K562 (cell line): ENCODE measurements at regions not wholly inside any gene's neighbourhood (a gene's known extent, or its start where the extent isn't known, plus 50 kb on each side); places are given as distances from the start of the nearest gene placed in this dataset.

Experiments
- ATAC-seq: fragments of 200-7000 bp; cut with Tn5 transposase; 3 replicates; pipeline ENCODE4 v1.9.1; 2020; ENCODE audit warnings: moderate library complexity
- BruUV-seq: library from RNA; stranded (reverse); fragments of 400-500 nt; replicated peaks from 2 replicates; lab custom pipeline; 2021; lab: Mats Ljungman, UMichigan
- CTCF ChIA-PET: fragments of 300-600 bp; formaldehyde crosslinking; extraction: SDS; loops from one replicate; lab custom pipeline; 2021; ENCODE audit warnings: low intra/inter-chr PET ratio; lab: Yijun Ruan, JAX
- POLR2A ChIA-PET: fragments of 300-600, 350-650 bp; sonication (Branson Sonifier 250); formaldehyde crosslinking; extraction: SDS; loops from one replicate; lab custom pipeline; 2021; ENCODE audit warnings: antibody characterized with exemption, inconsistent platforms; lab: Yijun Ruan, JAX
- DNase-seq, 4 experiments: peaks; one replicate each; pipeline versions ENCODE4 v3.0.0 to v3.0.0-alpha.2; 2011 to 2018; ENCODE audit warnings: low spot score in 3 of 4, mixed read lengths in 3 of 4; ENCODE audit errors: extremely low read depth in 1 of 4
- FAIRE-seq: peaks from 2 replicates; lab custom pipeline; 2011; peaks lifted over from hg19 to GRCh38; lab: Jason Lieb, UNC
- H2AFZ ChIP-seq: 2 replicates; pipeline ENCODE4 v1.6.0; 2011; ENCODE audit warnings: low read depth, low read length, control low read depth, inconsistent platforms
- H3K27ac ChIP-seq: fragments of 200-600 bp; 3 replicates; pipeline ENCODE4 v1.8.0; 2011; ENCODE audit warnings: low read depth, mild to moderate bottlenecking, control low read depth, inconsistent platforms, low read length, moderate library complexity, mixed read lengths; ENCODE audit errors: extremely low read depth
- H3K27me3 ChIP-seq, 2 experiments: fragments of 300-600 bp in 1 of 2; 2 replicates in 1 of 2; 3 replicates in 1 of 2; pipeline versions ENCODE4 v1.6.0 to v1.8.0; 2011; ENCODE audit warnings: inconsistent platforms in 2 of 2, low read length in 2 of 2, mild to moderate bottlenecking in 1 of 2, mixed read lengths in 1 of 2, moderate library complexity in 1 of 2; ENCODE audit not compliant: control insufficient read depth in 2 of 2, insufficient read depth in 2 of 2
- H3K36me3 ChIP-seq: fragments of 300-600 bp; 3 replicates; pipeline ENCODE4 v1.8.0; 2011; ENCODE audit warnings: mild to moderate bottlenecking, low read length, inconsistent platforms; ENCODE audit not compliant: control insufficient read depth, insufficient read depth
- H3K4me1 ChIP-seq, 2 experiments: fragments of 200-600 bp in 1 of 2; replicated peaks in 1 of 2; 2 replicates in 1 of 2; 3 replicates in 1 of 2; pipeline versions ENCODE4 v1.5.1 to v1.8.0; 2011; ENCODE audit warnings: inconsistent platforms in 2 of 2, low read length in 2 of 2, mild to moderate bottlenecking in 1 of 2, mixed read lengths in 1 of 2, moderate library complexity in 1 of 2; ENCODE audit not compliant: control insufficient read depth in 2 of 2, insufficient read depth in 2 of 2
- H3K4me2 ChIP-seq: 2 replicates; pipeline ENCODE4 v1.6.1; 2011; ENCODE audit warnings: low read length, control low read depth, inconsistent platforms, mixed read lengths; ENCODE audit not compliant: insufficient read depth
- H3K4me3 ChIP-seq: fragments of 200-600 bp; sonication (generic), shearing (Covaris generic); 2 replicates; pipeline ENCODE4 v1.5.1; 2016; ENCODE audit warnings: control low read depth, inconsistent platforms
- H3K79me2 ChIP-seq: fragments of 200-600 bp; 3 replicates; pipeline ENCODE4 v1.8.0; 2011; ENCODE audit warnings: low read length, inconsistent platforms; ENCODE audit not compliant: control insufficient read depth, insufficient read depth
- H3K9ac ChIP-seq, 2 experiments: 2 replicates each; pipeline versions ENCODE4 v1.6.0 to v1.6.1; 2011; ENCODE audit warnings: low read depth in 2 of 2, low read length in 2 of 2, control low read depth in 1 of 2, inconsistent platforms in 1 of 2, mild to moderate bottlenecking in 1 of 2, mixed read lengths in 1 of 2; ENCODE audit not compliant: insufficient read depth in 1 of 2
- H3K9me1 ChIP-seq: one replicate; pipeline ENCODE4 v1.6.0; 2011; ENCODE audit warnings: inconsistent platforms, mild to moderate bottlenecking, low read length, moderate library complexity; ENCODE audit not compliant: control insufficient read depth, insufficient read depth
- H3K9me3 ChIP-seq: replicated peaks from 2 replicates; pipeline ENCODE4 v1.5.1; 2011; ENCODE audit warnings: low read depth, low read length, inconsistent platforms; ENCODE audit not compliant: control insufficient read depth, insufficient read depth
- H4K20me1 ChIP-seq: replicated peaks from 2 replicates; pipeline ENCODE4 v1.6.1; 2011; ENCODE audit warnings: low read length, inconsistent platforms, mixed read lengths; ENCODE audit not compliant: control insufficient read depth, insufficient read depth
- MCM7 ChIP-seq, 2 experiments: fragments of 450-650 bp; IDR thresholded peaks; 2 replicates each; pipeline ENCODE4 v1.6.1; 2016 to 2018
- SMAD3 ChIP-seq: fragments of 450-650 bp; formaldehyde crosslinking; conservative IDR thresholded peaks from 2 replicates; pipeline ENCODE4 v1.4.0; 2020; ENCODE audit warnings: mild to moderate bottlenecking
- STAG1 ChIP-seq: sonication (generic); formaldehyde crosslinking; IDR thresholded peaks from 2 replicates; pipeline ENCODE4 v1.5.0; 2020; ENCODE audit warnings: missing genetic modification reagents, borderline replicate concordance
- ZBTB5 ChIP-seq: fragments of 450-650 bp; IDR thresholded peaks from 2 replicates; pipeline ENCODE4 v1.6.1; 2017; ENCODE audit warnings: antibody characterized with exemption
- ZKSCAN3 ChIP-seq: fragments of 250-450 bp; sonication (Bioruptor Pico); IDR thresholded peaks from 2 replicates; pipeline ENCODE4 v1.4.0; 2020
- WGBS: fragments of 100-300 bp; shearing (Covaris generic); methylation state at CpG from one replicate; pipeline ENCODE4 v1.1.6; 2016; ENCODE audit warnings: low coverage, mixed read lengths; ENCODE audit not compliant: insufficient coverage; ENCODE audit errors: missing lambda C conversion rate; 5-methylcytosine and 5-hydroxymethylcytosine counted together
- in situ Hi-C: fragments of 300-500 bp; cut with MboI; formaldehyde crosslinking; loops from 4 replicates; pipeline ENCODE4 v1.15.0; 2018; ENCODE audit warnings: inconsistent platforms, mixed read lengths
- intact Hi-C: fragments of 100-400 bp; cut with micrococcal nuclease; formaldehyde crosslinking; loops from 2 replicates; pipeline ENCODE4 v1.14.2; 2022
- TF ChIP-seq, protein P1 (sequence below): fragments of 200-400 bp; formaldehyde crosslinking; IDR thresholded peaks from 2 replicates; pipeline ENCODE4 v1.6.1; 2017; ENCODE audit warnings: mild to moderate bottlenecking, low read depth, low read length, moderate library complexity
- TF ChIP-seq, protein P2 (sequence below): fragments of 250-450 bp; sonication (Bioruptor Pico); IDR thresholded peaks from 2 replicates; pipeline ENCODE4 v1.4.0; 2020; ENCODE audit warnings: mild to moderate bottlenecking
- TF ChIP-seq, protein P3 (sequence below): fragments of 450-650 bp; IDR thresholded peaks from 2 replicates; pipeline ENCODE4 v1.6.1; 2017; ENCODE audit warnings: antibody characterized with exemption, mild to moderate bottlenecking

DNA sequence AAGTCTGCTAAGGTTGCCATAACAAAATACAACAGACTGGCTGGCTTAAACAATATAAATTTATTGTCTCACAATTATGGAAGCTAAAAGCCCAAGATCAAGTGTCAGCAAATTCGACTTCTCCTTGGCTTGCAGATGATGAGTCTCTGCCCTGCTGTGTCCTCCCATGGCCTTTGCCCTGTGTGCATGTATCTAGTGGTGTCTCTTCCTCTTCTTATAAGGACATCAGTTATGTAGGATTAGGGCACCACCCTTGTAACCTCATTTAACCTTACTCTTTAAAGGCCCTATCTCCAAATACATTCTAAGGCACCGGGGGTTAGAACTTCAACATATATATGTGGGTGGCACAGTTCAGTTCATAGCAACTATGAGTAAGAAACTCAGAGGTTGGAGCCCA lies 157.9 kb upstream of the RASA1 start (continued):
- TF ChIP-seq SMAD3 (no peak), ZKSCAN3 (no peak), STAG1 (CRISPR knock-in tag) (no peak), ZBTB5 (no peak), MCM7 (IDR thresholded peaks at IDR 0.05) (no peak)
- TF ChIP-seq, protein P1, sequence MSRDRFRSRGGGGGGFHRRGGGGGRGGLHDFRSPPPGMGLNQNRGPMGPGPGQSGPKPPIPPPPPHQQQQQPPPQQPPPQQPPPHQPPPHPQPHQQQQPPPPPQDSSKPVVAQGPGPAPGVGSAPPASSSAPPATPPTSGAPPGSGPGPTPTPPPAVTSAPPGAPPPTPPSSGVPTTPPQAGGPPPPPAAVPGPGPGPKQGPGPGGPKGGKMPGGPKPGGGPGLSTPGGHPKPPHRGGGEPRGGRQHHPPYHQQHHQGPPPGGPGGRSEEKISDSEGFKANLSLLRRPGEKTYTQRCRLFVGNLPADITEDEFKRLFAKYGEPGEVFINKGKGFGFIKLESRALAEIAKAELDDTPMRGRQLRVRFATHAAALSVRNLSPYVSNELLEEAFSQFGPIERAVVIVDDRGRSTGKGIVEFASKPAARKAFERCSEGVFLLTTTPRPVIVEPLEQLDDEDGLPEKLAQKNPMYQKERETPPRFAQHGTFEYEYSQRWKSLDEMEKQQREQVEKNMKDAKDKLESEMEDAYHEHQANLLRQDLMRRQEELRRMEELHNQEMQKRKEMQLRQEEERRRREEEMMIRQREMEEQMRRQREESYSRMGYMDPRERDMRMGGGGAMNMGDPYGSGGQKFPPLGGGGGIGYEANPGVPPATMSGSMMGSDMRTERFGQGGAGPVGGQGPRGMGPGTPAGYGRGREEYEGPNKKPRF: no peak

- FAIRE-seq (no peak), DNase-seq (no peak), ATAC-seq (no peak)
- Histone ChIP-seq H3K9ac (no peak overlapping the region), H3K36me3 (no peaks in the 10 kb centered on the region), H3K79me2 (no peaks in the 10 kb centered on the region), H4K20me1 (no peaks in the 10 kb centered on the region), H3K4me3 (no peak overlapping the region), H3K9me1 (no peaks in the 10 kb centered on the region), H2AFZ (no peak overlapping the region), H3K4me2 (no peak overlapping the region), H3K9me3 (no peaks in the 10 kb centered on the region), H3K27ac (no peak overlapping the region), H3K4me1 (peaks cover 6 to 29% of the 10 kb centered on the region in 2 experiments), H3K27me3 (no peaks in the 10 kb centered on the region)
- in situ Hi-C loops (no loop called here), intact Hi-C loops (loop anchor here (10.0 kb wide), 1 partner anchor 154 kb away; the partner anchor contains the start of gene RASA1)
- BruUV-seq: no TSS peak
- CTCF ChIA-PET: no interaction called here
- POLR2A ChIA-PET: interaction anchor here (0.7 kb wide), 1 partner anchor 265 kb away, joined by 4 read pairs; no protein-coding TSS in a partner anchor
- 59% methylated on average over 2 of the region's 2 CpGs for WGBS
- TF ChIP-seq, protein P2, sequence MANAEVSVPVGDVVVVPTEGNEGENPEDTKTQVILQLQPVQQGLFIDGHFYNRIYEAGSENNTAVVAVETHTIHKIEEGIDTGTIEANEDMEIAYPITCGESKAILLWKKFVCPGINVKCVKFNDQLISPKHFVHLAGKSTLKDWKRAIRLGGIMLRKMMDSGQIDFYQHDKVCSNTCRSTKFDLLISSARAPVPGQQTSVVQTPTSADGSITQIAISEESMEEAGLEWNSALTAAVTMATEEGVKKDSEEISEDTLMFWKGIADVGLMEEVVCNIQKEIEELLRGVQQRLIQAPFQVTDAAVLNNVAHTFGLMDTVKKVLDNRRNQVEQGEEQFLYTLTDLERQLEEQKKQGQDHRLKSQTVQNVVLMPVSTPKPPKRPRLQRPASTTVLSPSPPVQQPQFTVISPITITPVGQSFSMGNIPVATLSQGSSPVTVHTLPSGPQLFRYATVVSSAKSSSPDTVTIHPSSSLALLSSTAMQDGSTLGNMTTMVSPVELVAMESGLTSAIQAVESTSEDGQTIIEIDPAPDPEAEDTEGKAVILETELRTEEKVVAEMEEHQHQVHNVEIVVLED: no peak
- TF ChIP-seq, protein P3, sequence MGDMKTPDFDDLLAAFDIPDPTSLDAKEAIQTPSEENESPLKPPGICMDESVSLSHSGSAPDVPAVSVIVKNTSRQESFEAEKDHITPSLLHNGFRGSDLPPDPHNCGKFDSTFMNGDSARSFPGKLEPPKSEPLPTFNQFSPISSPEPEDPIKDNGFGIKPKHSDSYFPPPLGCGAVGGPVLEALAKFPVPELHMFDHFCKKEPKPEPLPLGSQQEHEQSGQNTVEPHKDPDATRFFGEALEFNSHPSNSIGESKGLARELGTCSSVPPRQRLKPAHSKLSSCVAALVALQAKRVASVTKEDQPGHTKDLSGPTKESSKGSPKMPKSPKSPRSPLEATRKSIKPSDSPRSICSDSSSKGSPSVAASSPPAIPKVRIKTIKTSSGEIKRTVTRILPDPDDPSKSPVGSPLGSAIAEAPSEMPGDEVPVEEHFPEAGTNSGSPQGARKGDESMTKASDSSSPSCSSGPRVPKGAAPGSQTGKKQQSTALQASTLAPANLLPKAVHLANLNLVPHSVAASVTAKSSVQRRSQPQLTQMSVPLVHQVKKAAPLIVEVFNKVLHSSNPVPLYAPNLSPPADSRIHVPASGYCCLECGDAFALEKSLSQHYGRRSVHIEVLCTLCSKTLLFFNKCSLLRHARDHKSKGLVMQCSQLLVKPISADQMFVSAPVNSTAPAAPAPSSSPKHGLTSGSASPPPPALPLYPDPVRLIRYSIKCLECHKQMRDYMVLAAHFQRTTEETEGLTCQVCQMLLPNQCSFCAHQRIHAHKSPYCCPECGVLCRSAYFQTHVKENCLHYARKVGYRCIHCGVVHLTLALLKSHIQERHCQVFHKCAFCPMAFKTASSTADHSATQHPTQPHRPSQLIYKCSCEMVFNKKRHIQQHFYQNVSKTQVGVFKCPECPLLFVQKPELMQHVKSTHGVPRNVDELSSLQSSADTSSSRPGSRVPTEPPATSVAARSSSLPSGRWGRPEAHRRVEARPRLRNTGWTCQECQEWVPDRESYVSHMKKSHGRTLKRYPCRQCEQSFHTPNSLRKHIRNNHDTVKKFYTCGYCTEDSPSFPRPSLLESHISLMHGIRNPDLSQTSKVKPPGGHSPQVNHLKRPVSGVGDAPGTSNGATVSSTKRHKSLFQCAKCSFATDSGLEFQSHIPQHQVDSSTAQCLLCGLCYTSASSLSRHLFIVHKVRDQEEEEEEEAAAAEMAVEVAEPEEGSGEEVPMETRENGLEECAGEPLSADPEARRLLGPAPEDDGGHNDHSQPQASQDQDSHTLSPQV: no peak
Observed at GRCh38 chr5:87110721-87111120, 157.0 kb upstream of the RASA1 start.
